ENCODE measurements at regions not wholly inside any gene's neighbourhood (a gene's known extent, or its start where the extent isn't known, plus 50 kb on each side); places are given as distances from the start of the nearest gene placed in this dataset.

DNA sequence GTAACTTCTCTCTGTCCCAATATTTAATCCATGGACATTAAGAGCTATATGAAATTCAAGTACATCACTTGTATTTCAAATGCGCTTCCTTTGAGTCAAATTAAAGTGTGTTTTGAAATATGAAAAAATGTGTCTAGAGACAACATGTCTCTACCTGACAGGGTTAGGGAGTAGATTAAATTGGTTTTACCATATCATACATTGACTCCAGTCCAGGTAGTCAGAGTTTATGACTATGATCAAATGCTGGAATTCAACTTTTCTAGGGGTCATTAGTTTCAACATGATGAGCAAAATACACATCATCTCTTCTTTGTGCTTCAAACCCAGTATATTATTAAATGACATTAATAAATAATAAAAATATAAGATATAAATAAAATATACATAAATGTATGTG lies 259.2 kb downstream of the CDH10 start:
- H3K36me3 ChIP-seq, result no peaks in the 10 kb centered on the region
- TF ChIP-seq POLR2A (IDR thresholded peaks at IDR 0.05), result no peak
- TF ChIP-seq, protein P1, sequence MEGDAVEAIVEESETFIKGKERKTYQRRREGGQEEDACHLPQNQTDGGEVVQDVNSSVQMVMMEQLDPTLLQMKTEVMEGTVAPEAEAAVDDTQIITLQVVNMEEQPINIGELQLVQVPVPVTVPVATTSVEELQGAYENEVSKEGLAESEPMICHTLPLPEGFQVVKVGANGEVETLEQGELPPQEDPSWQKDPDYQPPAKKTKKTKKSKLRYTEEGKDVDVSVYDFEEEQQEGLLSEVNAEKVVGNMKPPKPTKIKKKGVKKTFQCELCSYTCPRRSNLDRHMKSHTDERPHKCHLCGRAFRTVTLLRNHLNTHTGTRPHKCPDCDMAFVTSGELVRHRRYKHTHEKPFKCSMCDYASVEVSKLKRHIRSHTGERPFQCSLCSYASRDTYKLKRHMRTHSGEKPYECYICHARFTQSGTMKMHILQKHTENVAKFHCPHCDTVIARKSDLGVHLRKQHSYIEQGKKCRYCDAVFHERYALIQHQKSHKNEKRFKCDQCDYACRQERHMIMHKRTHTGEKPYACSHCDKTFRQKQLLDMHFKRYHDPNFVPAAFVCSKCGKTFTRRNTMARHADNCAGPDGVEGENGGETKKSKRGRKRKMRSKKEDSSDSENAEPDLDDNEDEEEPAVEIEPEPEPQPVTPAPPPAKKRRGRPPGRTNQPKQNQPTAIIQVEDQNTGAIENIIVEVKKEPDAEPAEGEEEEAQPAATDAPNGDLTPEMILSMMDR (IDR thresholded peaks at IDR 0.05), result no peak
- H3K27ac ChIP-seq, result no peak overlapping the region
- 96 to 100% (median 98%) methylated on average over 1 of the region's 1 CpG for WGBS, 4 donors
- H3K4me1 ChIP-seq, result no peaks in the 10 kb centered on the region
- DNase-seq, result no peak
- H3K9me3 ChIP-seq, result peaks cover 0 to 20% (median 10%) of the 10 kb centered on the region in 12 donors
- ATAC-seq, result no peak
- H3K27me3 ChIP-seq, result no peaks in the 10 kb centered on the region
- H3K4me3 ChIP-seq, result no peak overlapping the region
- intact Hi-C loops (cut with DNase I), result no loop called here

DNA sequence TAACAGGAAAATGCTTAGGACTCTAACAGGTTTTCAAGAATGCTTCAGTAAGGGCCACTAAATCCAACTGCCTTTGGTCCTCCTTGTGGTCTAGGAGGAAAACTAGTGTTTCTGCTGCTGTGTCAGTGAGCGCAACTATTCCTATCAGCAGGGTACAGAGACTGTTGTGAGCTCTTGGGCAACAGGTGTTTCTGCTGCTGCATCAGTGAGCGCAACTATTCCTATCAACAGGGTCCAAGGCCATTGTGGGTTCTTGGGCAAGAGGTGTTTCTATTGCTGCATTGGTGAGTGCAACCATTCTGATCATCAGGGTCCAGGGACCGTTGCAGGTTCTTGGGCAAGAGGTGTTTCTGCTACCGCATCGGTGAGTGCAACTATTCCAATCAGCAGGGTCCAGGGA lies 256.3 kb downstream of the CDH10 start:
- no peak for DNase-seq
- no peak for ATAC-seq
- Histone ChIP-seq H3K4me3 (no peak overlapping the region), H3K27ac (no peak overlapping the region), H3K27me3 (no peaks in the 10 kb centered on the region), H3K36me3 (no peaks in the 10 kb centered on the region), H3K4me1 (no peaks in the 10 kb centered on the region), H3K9me3 (peaks cover 0 to 20% (median 9%) of the 10 kb centered on the region in 12 donors)
- WGBS, 4 donors, result 78 to 93% (median 85%) methylated on average over 3 to 5 of the region's 5 CpGs
- intact Hi-C loops (cut with DNase I), result no loop called here
- TF ChIP-seq, protein P1 (IDR thresholded peaks at IDR 0.05), result no peak
- TF ChIP-seq POLR2A (IDR thresholded peaks at IDR 0.05), result no peak

DNA sequence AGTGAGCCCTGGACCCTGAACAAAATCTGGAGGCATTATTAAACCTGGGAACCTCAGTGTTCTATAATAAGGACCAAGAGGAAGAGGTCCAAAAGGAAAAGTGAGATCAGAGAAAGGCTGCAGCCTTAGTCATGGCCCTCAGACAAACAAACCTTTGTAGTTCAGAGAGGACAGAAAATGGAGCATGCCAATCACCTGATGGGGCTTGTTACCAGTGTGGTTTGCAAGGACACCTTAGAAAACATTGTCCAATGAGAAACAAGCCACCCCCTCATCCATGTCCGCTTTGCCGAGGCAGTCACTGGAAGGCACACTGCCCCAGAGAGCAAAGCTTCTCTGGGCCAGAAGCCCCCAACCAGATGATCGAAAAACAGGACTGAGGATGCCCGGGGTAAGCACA lies 254.8 kb downstream of the CDH10 start:
- no peak for ATAC-seq

DNA sequence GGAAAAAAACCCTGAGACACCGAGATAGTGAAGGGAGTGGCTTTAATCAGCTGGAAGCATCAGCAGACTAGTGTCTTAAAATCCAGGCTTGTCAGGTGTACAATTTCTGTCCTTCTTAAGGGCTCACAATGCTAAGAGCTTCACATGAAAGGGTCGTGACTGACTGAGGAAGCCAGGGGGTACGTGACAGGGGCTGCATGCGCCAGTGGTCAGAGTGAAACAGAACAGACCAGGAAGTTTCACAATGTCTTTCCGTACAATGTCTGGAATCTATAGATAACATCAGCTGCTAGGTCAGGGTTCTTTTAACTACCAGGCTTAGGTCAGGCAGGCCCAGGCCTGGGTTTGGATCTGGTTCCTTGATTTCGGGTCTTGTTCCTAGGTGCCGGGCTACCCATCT lies 253.0 kb downstream of the CDH10 start:
- ATAC-seq, result no peak
- H3K36me3 ChIP-seq, result no peaks in the 10 kb centered on the region
- 64 to 74% (median 66%) methylated on average over 7 of the region's 7 CpGs for WGBS, 4 donors

More for the DNA sequence above, 254.8 kb downstream of the CDH10 start:
- H3K27me3 ChIP-seq, result no peaks in the 10 kb centered on the region
- intact Hi-C loops (cut with DNase I), result no loop called here
- TF ChIP-seq, protein P1 (IDR thresholded peaks at IDR 0.05), result no peak
- no peak for TF ChIP-seq POLR2A (IDR thresholded peaks at IDR 0.05)
- DNase-seq, result no peak
- H3K27ac ChIP-seq, result no peak overlapping the region
- WGBS, 4 donors, result 87 to 97% (median 89%) methylated on average over 4 of the region's 4 CpGs
- no peaks in the 10 kb centered on the region for H3K4me1 ChIP-seq
- peaks cover 0 to 20% (median 9%) of the 10 kb centered on the region in 12 donors for H3K9me3 ChIP-seq
- H3K36me3 ChIP-seq, result no peaks in the 10 kb centered on the region
- H3K4me3 ChIP-seq, result no peak overlapping the region

More for the DNA sequence above, 253.0 kb downstream of the CDH10 start:
- no peaks in the 10 kb centered on the region for H3K27me3 ChIP-seq
- H3K4me3 ChIP-seq, result no peak overlapping the region
- TF ChIP-seq, protein P1 (IDR thresholded peaks at IDR 0.05), result no peak
- no peak for TF ChIP-seq POLR2A (IDR thresholded peaks at IDR 0.05)
- H3K27ac ChIP-seq, result no peak overlapping the region
- no peak for DNase-seq
- intact Hi-C loops (cut with DNase I), result no loop called here
- H3K4me1 ChIP-seq, result no peaks in the 10 kb centered on the region
- peaks cover 0 to 18% (median 7%) of the 10 kb centered on the region in 12 donors for H3K9me3 ChIP-seq

All from heart left ventricle (tissue), 16 donors.